ENCODE measurements at regions not wholly inside any gene's neighbourhood (a gene's known extent, or its start where the extent isn't known, plus 50 kb on each side); places are given as distances from the start of the nearest gene placed in this dataset.

DNA sequence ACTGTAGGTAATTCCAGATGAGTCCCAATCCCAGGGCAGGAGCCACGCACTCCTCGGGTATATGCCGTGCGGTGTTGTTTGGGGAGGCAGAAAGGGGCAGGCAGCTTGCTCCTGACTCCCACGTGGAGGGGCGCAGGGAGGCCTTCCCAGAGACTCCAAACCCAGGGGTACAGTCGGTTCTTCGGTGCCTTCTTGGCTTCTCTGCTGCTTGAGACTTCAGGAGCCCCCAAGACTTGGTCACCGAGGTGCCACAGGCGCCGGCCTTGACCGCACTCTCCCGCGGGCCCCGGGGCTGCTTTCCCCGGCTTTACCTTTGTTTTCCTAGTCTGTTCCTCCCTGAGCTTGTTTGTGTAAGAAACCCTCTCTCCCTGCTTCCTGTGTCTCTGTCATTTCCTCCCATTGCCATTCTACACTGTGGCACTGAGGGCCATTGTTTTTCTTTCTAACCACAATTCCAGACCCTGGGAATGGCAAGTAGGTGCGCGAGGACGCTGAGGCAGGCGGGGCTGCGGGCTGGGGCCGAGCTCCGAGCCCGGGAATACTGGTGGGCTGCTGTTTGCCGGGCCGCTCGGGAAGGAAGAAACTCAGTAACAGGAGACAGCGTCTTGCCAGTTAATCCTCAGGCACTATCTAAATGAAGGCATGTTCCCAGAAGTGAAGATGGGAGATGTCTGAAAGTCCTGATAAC lies 215.6 kb upstream of the HEY2 start:
- BruUV-seq (replicated peaks): no TSS peak
- H3K9ac ChIP-seq (ENCODE audit: insufficient read depth in 1 of 2, low read depth in 2 of 2, low read length in 2 of 2): no peak overlapping the region; a peak in 1 of 4 replicates
- H3K27me3 ChIP-seq (ENCODE audit: control insufficient read depth in 2 of 2, insufficient read depth in 2 of 2, low read length in 2 of 2): peaks cover 7 to 15% of the 10 kb centered on the region in 2 experiments; a peak in 4 of 5 replicates
- FAIRE-seq (no peak), ATAC-seq (no peak), DNase-seq (ENCODE audit: extremely low read depth in 1 of 4, low spot score in 3 of 4) (no peak)
- H3K9me3 ChIP-seq (replicated peaks; ENCODE audit: control insufficient read depth, insufficient read depth, low read depth, low read length): no peaks in the 10 kb centered on the region
- peak overlapping the region; percentile 30; the same call in 1 of the 2 replicates for H2AFZ ChIP-seq (ENCODE audit: low read depth, low read length)
- intact Hi-C loops (cut with micrococcal nuclease): no loop called here
- no peaks in the 10 kb centered on the region for H4K20me1 ChIP-seq (replicated peaks; ENCODE audit: control insufficient read depth, insufficient read depth, low read length)
- TF ChIP-seq TSC22D4 (tag; IDR thresholded peaks at IDR 0.05) (no peak), ZZZ3 (IDR thresholded peaks at IDR 0.05) (no peak), NUFIP1 (IDR thresholded peaks at IDR 0.05; ENCODE audit: partially characterized antibody) (no peak)
- TF ChIP-seq, protein P1, sequence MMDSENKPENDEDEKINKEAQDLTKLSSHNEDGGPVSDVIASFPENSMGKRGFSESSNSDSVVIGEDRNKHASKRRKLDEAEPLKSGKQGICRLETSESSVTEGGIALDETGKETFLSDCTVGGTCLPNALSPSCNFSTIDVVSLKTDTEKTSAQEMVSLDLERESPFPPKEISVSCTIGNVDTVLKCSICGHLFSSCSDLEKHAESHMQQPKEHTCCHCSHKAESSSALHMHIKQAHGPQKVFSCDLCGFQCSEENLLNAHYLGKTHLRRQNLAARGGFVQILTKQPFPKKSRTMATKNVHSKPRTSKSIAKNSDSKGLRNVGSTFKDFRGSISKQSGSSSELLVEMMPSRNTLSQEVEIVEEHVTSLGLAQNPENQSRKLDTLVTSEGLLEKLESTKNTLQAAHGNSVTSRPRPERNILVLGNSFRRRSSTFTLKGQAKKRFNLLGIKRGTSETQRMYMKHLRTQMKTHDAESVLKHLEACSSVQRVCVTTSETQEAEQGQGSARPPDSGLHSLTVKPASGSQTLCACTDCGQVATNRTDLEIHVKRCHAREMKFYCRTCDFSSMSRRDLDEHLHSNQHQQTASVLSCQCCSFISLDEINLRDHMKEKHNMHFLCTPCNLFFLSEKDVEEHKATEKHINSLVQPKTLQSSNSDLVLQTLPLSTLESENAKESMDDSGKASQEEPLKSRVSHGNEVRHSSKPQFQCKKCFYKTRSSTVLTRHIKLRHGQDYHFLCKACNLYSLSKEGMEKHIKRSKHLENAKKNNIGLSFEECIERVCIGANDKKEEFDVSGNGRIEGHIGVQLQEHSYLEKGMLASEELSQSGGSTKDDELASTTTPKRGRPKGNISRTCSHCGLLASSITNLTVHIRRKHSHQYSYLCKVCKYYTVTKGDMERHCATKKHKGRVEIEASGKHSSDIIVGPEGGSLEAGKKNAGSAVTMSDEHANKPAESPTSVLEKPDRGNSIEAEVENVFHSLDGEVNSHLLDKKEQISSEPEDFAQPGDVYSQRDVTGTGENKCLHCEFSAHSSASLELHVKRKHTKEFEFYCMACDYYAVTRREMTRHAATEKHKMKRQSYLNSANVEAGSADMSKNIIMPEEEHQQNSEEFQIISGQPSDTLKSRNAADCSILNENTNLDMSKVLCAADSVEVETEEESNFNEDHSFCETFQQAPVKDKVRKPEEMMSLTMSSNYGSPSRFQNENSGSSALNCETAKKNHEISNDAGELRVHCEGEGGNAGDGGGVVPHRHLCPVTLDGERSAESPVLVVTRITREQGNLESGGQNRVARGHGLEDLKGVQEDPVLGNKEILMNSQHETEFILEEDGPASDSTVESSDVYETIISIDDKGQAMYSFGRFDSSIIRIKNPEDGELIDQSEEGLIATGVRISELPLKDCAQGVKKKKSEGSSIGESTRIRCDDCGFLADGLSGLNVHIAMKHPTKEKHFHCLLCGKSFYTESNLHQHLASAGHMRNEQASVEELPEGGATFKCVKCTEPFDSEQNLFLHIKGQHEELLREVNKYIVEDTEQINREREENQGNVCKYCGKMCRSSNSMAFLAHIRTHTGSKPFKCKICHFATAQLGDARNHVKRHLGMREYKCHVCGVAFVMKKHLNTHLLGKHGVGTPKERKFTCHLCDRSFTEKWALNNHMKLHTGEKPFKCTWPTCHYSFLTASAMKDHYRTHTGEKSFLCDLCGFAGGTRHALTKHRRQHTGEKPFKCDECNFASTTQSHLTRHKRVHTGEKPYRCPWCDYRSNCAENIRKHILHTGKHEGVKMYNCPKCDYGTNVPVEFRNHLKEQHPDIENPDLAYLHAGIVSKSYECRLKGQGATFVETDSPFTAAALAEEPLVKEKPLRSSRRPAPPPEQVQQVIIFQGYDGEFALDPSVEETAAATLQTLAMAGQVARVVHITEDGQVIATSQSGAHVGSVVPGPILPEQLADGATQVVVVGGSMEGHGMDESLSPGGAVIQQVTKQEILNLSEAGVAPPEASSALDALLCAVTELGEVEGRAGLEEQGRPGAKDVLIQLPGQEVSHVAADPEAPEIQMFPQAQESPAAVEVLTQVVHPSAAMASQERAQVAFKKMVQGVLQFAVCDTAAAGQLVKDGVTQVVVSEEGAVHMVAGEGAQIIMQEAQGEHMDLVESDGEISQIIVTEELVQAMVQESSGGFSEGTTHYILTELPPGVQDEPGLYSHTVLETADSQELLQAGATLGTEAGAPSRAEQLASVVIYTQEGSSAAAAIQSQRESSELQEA (IDR thresholded peaks at IDR 0.05; ENCODE audit: low read depth): no peak
- POLR2A ChIA-PET: interaction anchor here (0.6 to 1.2 kb wide), 2 partner anchors 13 to 167 kb away, joined by 3 to 4 read pairs; no protein-coding TSS in a partner anchor
- CTCF ChIA-PET (ENCODE audit: low intra/inter-chr PET ratio): no interaction called here
- H3K4me1 ChIP-seq (replicated peaks in 1 of 2; ENCODE audit: control insufficient read depth in 2 of 2, insufficient read depth in 2 of 2, low read length in 2 of 2): peaks cover 4 to 7% of the 10 kb centered on the region in 2 experiments; a peak in 3 of 5 replicates
- under 1% methylated on average over 28 of the region's 28 CpGs for WGBS (ENCODE audit: insufficient coverage, low coverage, missing lambda C conversion rate)
- no peak overlapping the region for H3K27ac ChIP-seq (ENCODE audit: extremely low read depth, low read depth, low read length)
- H3K79me2 ChIP-seq (ENCODE audit: control insufficient read depth, insufficient read depth, low read length): no peaks in the 10 kb centered on the region
- H3K9me1 ChIP-seq (ENCODE audit: control insufficient read depth, insufficient read depth, low read length): no peaks in the 10 kb centered on the region
- H3K4me2 ChIP-seq (ENCODE audit: insufficient read depth, low read length): no peak overlapping the region
- no peaks in the 10 kb centered on the region for H3K36me3 ChIP-seq (ENCODE audit: control insufficient read depth, insufficient read depth, low read length)
- in situ Hi-C loops (cut with MboI): no loop called here
- no peak overlapping the region for H3K4me3 ChIP-seq
